Right lobe of liver (tissue), 4 donors: ENCODE measurements at regions not wholly inside any gene's neighbourhood (a gene's known extent, or its start where the extent isn't known, plus 50 kb on each side); places are given as distances from the start of the nearest gene placed in this dataset.

ENCODE experiments used
- POLR2A ChIP-seq: fragments of 450-650 bp; IDR thresholded peaks from one replicate; pipeline ENCODE4 v1.6.1; 2017; ENCODE audit warnings: antibody characterized with exemption, mild to moderate bottlenecking
- TF ChIP-seq, protein P1 (sequence below), 4 donors: fragments of 200-600 bp in 3 of 4; fragments of 450-650 bp in 1 of 4; IDR thresholded peaks; one replicate each; pipeline versions ENCODE4 v1.5.1 to v1.8.0; 2016 to 2022; ENCODE audit warnings: antibody characterized with exemption in 4 of 4, mild to moderate bottlenecking in 2 of 4
- donor health status: DM: no; HTN: no; CAD: no.
- donor health status: DM: no; HTN: no; CAD: no.
- donor health status: DM: no; HTN: yes; CAD: no.

DNA sequence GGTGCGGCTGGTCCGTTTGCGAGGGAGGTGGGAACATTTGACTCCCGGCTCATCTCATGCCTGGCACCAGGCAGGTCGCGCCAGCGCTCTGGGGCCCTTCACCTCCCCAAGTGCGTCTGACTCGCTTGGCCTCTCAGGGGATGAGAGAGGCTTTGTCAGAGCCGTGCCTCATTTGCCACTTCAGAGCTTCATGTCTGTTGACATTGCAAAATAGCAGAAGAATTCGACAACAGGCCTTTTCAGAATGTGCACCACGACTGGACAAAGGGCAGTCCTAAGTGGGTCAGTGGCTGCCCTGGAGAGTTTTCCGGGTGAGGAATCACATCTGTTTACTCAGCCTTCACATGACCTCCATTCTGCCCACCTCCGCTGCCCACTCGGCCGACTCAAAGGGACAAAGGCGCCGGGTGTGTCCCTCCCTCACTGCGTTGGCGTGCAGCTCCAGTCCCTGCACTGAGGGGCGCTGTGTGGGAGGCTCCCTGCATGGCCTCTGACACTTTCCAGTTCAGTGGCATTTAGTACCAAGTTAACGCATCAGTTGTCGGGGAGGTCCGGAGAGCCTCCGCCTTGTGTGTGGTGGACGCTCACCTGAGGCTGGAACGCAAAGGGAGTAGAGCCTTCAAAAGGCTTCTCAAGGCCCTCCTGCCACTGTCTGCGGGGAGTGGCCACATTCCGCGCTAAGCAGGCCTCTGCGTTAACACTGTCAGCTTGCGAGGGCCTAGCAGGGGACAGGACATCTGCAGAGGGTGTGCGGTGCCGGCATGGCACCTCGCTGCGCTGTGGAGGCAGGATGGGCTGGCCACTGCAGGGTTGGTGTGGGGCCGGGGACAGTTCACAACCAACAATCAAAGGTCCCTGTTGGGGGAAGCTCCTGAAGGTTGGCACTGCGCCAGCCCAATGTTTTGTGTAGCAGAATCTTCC is 171.5 kb downstream of the NXNL2 start:
- no peak for TF ChIP-seq POLR2A
- TF ChIP-seq, protein P1, sequence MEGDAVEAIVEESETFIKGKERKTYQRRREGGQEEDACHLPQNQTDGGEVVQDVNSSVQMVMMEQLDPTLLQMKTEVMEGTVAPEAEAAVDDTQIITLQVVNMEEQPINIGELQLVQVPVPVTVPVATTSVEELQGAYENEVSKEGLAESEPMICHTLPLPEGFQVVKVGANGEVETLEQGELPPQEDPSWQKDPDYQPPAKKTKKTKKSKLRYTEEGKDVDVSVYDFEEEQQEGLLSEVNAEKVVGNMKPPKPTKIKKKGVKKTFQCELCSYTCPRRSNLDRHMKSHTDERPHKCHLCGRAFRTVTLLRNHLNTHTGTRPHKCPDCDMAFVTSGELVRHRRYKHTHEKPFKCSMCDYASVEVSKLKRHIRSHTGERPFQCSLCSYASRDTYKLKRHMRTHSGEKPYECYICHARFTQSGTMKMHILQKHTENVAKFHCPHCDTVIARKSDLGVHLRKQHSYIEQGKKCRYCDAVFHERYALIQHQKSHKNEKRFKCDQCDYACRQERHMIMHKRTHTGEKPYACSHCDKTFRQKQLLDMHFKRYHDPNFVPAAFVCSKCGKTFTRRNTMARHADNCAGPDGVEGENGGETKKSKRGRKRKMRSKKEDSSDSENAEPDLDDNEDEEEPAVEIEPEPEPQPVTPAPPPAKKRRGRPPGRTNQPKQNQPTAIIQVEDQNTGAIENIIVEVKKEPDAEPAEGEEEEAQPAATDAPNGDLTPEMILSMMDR (IDR thresholded peaks at IDR 0.05): no peak
